HL-60 (cell line): ENCODE measurements at regions not wholly inside any gene's neighbourhood (a gene's known extent, or its start where the extent isn't known, plus 50 kb on each side); places are given as distances from the start of the nearest gene placed in this dataset.
"Not testable (repeated sequence)": the region's sequence is repeated elsewhere in the genome, so short reads cannot be mapped to it uniquely, and the experiment has no call there.

Experiments used
- DNase-seq, 2 experiments: peaks; one replicate each; pipeline ENCODE4 v3.0.0-alpha.2; 2010 to 2020; ENCODE audit warnings: low read depth in 1 of 2, low spot score in 1 of 2
- H3K27ac ChIP-seq: fragments of 250-450 bp; sonication (Bioruptor Pico); replicated peaks from 2 replicates; pipeline ENCODE4 v1.5.1; 2020; ENCODE audit warnings: mild to moderate bottlenecking, moderate library complexity
- H3K27me3 ChIP-seq: fragments of 250-450 bp; sonication (Bioruptor Pico); 2 replicates; pipeline ENCODE4 v1.5.1; 2021; ENCODE audit warnings: mild to moderate bottlenecking, moderate library complexity; ENCODE audit not compliant: insufficient read depth, poor library complexity, severe bottlenecking
- H3K4me3 ChIP-seq: replicated peaks from 2 replicates; pipeline ENCODE4 v1.5.1; 2011; ENCODE audit warnings: mild to moderate bottlenecking, control low read depth, low read length; ENCODE audit not compliant: insufficient read depth
- GABPA ChIP-seq: IDR thresholded peaks from 2 replicates; pipeline ENCODE4 v1.6.1; 2012; ENCODE audit warnings: low read depth
- POLR2AphosphoS5 ChIP-seq: IDR thresholded peaks from 2 replicates; pipeline ENCODE4 v1.6.1; 2012; ENCODE audit warnings: low read depth
- REST ChIP-seq: IDR thresholded peaks from 2 replicates; pipeline ENCODE4 v1.6.1; 2012; ENCODE audit warnings: low read depth; ENCODE audit not compliant: insufficient replicate concordance
- SPI1 ChIP-seq: IDR thresholded peaks from 2 replicates; pipeline ENCODE4 v1.6.1; 2012; ENCODE audit warnings: low read depth, mild to moderate bottlenecking, borderline replicate concordance
- TF ChIP-seq, protein P1 (sequence below): IDR thresholded peaks from one replicate; pipeline ENCODE4 v1.5.1; 2011; ENCODE audit warnings: low read length, control low read depth, inconsistent platforms; ENCODE audit not compliant: insufficient read depth

DNA sequence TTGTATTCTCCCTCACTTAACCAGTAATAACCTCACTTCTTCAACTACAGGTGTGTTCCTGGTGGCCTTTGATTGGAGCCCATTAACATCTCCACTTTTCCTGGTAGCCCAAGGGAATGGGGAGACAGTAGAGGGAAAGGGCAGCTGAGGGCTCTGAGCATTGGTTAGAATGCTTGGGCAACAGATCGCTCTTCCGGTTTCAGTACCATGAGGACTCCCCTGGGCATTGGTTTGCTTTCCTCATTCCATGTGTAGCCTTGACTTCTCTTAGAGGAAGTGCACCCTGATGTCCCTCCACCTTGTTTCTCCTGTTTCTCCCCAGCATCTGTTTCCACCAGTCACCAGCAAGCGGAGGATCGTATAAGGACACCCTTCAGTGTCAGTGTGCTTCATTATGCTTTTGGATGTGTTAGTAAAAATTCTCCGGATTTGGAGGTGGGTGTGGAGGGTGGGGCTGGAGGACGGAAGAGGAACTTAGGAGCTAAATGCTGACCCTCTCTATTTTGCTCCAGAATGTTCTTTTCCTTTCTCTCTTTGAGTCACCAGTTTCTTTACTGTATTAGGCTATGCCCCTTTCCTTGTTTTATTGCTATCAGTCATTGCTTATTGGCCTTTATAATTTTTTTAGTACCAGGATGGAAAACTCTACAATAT lies 50.6 kb upstream of the ZNG1B start:
- not testable (repeated sequence) for DNase-seq, H3K27me3 ChIP-seq, H3K27ac ChIP-seq, H3K4me3 ChIP-seq

DNA sequence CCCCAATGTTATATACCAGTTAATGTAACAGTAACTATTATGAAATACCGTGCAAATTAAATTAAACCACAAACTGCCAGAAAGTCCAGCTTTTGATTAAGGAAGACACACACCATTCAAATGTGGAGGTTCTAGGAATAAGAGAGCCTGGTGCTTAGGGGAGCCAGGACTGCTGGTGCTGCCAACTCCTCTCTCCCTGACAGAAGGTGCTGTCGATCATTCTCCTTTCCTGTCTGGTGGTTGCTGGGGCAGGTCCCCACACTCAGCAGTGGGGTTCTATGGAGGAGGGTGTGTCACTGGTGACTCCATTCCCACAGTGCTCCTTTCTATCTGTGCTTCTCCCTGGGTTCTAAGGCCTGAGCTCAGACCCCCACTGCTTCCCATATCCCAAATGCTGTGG lies 57.9 kb upstream of the ZNG1B start:
- H3K4me3 ChIP-seq, H3K27ac ChIP-seq, DNase-seq, H3K27me3 ChIP-seq: not testable (repeated sequence)

DNA sequence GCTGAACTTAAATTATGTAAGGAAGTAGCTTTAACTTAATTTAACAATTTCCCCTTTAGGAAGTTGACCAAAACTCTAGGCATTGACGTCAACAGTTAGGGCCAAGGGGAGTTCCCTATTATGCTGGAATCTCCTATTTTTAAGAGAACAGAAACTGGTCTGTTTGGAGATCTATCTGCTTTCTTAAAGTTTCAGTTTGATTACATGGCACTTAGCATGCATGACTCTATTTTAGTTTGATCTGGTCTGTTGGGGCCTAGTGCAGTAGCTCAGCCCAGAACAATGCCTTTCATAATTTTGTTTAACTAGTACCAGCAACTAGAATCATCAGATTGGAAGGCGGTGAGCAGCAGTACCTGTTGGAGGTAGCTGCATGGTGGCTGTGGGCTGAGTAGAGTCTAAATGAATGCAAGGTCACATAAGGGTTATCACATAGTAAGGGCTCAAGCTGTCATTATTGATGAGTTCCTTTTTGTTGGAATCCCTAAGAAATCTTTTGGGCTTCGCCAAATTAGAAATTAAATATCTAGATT lies 60.5 kb upstream of the ZNG1B start:
- TF ChIP-seq POLR2AphosphoS5 (no peak), GABPA (no peak), REST (no peak), SPI1 (peak; percentile 56; the same call in 1 of the 2 replicates)
- TF ChIP-seq, protein P1, sequence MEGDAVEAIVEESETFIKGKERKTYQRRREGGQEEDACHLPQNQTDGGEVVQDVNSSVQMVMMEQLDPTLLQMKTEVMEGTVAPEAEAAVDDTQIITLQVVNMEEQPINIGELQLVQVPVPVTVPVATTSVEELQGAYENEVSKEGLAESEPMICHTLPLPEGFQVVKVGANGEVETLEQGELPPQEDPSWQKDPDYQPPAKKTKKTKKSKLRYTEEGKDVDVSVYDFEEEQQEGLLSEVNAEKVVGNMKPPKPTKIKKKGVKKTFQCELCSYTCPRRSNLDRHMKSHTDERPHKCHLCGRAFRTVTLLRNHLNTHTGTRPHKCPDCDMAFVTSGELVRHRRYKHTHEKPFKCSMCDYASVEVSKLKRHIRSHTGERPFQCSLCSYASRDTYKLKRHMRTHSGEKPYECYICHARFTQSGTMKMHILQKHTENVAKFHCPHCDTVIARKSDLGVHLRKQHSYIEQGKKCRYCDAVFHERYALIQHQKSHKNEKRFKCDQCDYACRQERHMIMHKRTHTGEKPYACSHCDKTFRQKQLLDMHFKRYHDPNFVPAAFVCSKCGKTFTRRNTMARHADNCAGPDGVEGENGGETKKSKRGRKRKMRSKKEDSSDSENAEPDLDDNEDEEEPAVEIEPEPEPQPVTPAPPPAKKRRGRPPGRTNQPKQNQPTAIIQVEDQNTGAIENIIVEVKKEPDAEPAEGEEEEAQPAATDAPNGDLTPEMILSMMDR = no peak
- Histone ChIP-seq H3K4me3 (no peak overlapping the region), H3K27ac (peak overlapping the region; percentile 28), H3K27me3 (no peaks in the 10 kb centered on the region)
- DNase-seq = peak in 1 of 2 experiments; percentile 46

- Histone ChIP-seq H3K27ac (peak overlapping the region; percentile 28), H3K27me3 (no peaks in the 10 kb centered on the region)
- no peak for TF ChIP-seq GABPA
- no peak for TF ChIP-seq POLR2AphosphoS5
- no peak for TF ChIP-seq SPI1
- TF ChIP-seq, protein P1 = no peak
- TF ChIP-seq REST = no peak
These were observed 61.1 kb upstream of the ZNG1B start for GRCh38 chr2:113376253-113376912.

DNA sequence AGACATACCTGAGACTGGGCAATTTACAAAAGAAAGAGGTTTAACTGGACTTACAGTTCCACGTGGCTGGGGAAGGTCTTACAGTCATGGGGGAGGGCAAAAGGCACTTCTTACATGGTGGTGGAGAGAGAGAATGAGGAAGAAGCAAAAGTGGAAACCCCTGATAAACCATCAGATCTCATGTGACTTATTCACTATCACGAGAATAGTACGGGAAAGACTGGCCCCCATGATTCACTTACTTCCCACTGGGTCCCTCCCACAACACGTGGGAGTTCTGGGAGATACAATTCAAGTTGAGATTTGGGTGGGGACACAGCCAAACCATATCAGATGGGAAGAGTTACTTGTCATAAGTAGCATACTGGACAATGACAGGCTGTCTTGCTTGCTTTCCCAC lies 62.6 kb upstream of the ZNG1B start:
- not testable (repeated sequence) for H3K4me3 ChIP-seq, DNase-seq, H3K27me3 ChIP-seq
- peak overlapping the region; percentile 39 for H3K27ac ChIP-seq

More at GRCh38 chr2:113376253-113376912, 61.1 kb upstream of the ZNG1B start:
- no peak overlapping the region for H3K4me3 ChIP-seq
- no peak for DNase-seq

- H3K27ac ChIP-seq, H3K27me3 ChIP-seq, DNase-seq, H3K4me3 ChIP-seq: not testable (repeated sequence)
These were observed 65.1 kb upstream of the ZNG1B start for GRCh38 chr2:113372258-113372834.
